ENCODE measurements at regions not wholly inside any gene's neighbourhood (a gene's known extent, or its start where the extent isn't known, plus 50 kb on each side); places are given as distances from the start of the nearest gene placed in this dataset.
"Not testable (repeated sequence)": the region's sequence is repeated elsewhere in the genome, so short reads cannot be mapped to it uniquely, and the experiment has no call there.

DNA sequence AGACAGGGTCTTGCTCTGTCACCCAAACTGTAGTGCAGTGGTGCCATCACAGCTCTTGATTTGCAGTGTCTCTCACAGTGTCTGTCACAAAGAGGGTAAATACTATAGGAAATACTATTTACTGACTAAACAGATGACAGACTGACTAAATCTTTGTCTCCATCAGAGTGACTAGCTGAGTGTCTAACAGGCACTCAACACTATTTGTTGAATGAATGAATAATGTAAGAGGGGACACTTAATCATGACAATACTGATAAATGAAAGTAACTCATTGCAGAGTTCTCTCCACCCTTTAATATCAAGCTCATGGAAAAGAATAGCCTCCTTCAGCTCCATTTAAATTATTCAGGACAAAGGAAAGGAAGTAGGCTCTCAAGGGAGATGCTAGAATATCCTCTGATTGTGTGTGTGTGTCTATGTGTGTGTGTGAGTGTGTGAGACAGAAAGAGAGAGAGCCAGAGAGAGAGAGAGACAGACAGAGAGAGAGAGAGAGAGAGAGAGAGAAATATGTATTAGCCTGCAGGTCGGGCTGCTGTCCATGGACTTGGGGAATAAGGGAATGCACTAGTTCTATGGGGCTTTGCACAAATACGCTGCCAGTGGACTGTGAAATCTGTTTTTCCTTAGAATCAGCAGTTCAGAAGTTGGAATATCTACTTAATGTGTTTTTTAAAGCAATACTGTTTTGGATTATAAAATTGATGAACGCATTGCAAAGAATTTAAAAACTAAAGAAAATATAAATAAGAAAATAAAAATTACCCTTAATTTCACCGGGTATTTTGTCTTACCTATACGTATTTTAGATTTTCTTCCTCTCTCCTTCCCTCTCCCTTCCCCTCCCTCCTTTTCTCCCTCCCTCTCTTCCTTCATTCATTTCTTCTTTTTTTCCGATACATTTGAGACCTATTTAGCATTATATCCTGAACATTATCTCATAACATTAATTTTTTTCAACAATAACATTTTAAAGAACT is 132.9 kb upstream of the LRIG1 start:
- no peak for DNase-seq (ENCODE audit: low read depth)

DNA sequence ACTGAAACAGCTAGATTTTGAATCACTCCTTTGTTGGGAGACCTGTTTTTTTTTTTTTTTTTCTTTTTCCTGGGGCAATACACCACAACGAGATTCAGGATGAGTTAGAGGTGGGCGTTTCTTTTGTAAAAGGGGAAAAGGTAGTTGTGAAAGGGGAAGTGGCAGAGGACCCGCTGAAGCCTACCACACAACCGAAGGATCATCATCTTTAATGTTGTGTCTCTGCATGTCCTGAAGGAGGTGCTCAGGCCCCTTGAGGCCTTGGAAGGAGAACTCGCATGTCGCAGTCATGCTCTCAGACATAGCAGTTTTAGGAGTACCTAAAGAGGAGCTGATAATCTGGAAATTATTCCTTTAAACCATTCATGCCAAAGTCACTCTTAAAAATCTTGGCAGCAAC is 137.9 kb upstream of the LRIG1 start:
- DNase-seq (ENCODE audit: low read depth), result no peak

DNA sequence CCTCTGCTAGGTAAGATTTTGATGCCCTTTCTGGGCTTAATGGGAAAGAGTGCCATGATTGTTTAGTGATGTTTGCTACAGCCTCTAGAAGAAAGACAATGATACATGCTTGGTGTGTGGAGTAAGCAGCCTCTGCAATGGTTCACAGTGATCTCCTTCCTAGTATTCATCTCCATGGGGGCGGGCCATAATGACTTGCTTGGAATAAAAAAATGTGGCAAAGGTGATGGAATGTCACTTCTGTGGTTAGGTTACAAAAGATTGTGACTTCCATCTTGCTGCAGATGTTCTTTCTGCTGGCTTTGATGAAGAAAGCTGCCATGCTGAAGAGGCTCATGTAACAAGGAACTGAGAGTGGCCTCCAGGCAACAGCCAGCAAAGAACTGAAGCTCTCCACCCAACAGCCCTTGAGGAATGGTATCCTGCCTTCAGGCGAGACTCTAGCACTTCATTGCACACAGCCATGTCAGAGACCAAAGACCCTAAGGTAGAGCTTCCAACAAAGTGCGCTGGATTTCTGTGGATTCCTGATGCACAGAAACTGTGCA is 139.1 kb upstream of the LRIG1 start:
- no peak for DNase-seq (ENCODE audit: low read depth)

DNA sequence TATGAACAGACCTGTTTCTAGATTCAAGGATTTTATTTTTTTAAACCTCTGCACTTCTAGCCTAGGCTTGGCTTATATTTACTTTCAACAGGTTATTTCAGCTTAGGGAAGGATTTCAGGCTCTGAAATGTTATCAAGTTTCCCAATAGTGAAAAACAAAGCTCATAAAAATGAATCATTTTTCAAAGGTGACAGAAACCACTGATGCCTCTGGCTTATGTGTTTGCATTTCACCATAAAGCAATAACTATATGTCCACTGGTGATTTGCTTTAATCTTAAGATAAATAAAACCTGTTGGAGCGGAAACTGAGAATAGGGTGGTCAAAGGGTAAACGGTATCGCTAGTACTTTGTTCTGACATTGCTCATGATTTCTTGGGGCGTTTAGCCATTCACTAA is 141.2 kb upstream of the LRIG1 start:
- DNase-seq (ENCODE audit: low read depth), result no peak

DNA sequence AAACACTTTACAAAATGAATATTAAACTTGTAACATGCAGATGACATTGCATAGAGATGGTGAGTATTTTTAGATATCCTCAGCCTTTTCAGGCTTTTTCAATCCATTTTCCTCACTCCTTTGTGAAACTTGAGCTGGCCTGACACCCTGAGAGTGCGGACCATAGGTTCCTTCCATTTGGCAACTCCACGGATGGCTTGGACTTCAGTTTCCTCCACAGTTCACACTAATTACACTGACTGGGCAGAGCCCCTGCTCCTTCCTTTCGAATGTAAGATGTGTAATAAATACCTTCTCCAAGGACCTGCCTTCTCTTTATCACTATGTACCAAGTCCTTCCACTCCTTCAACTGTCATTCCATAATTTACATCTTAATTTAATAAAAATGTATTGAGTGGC is 141.7 kb upstream of the LRIG1 start:
- DNase-seq (ENCODE audit: low read depth), result no peak

DNA sequence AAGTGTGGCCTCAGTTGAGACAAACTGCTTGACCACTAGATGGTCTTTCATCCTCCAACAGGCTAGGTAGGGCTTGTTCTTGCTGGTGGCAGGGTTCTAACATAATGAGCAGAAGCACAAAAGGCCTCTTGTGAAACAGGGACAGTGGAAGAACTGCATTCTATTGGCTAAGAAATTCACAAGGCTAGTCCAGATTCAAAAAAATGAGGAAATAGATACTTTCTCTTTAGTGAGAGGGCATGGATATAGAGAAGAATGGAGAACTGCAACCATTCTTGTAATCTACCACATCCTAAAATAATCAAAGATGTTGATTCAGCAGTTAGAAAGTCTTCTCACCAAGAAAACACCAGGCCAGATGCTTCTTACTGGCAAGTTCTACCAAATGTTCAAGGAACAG is 143.7 kb upstream of the LRIG1 start:
- no peak for DNase-seq (ENCODE audit: low read depth)

DNA sequence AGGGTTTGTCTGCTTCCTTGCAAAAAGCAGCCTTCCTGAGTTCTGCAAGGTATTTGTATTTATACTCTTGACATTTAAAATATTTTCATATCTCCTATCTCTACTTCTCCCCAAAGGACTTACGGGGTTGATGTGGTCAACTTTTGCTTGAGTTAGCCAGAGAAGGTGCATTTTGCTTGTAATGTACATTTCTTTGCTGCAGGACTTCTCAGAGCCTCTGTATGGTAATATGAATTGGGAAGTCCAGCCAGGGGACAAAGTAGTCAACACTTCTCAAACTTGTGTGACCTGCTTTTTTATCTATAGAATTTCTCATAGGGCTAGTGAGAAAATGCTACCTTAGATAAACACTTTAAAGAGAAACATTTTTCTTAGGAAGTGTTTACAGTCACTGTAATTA is 148.2 kb upstream of the LRIG1 start:
- DNase-seq (ENCODE audit: low read depth), result no peak

DNA sequence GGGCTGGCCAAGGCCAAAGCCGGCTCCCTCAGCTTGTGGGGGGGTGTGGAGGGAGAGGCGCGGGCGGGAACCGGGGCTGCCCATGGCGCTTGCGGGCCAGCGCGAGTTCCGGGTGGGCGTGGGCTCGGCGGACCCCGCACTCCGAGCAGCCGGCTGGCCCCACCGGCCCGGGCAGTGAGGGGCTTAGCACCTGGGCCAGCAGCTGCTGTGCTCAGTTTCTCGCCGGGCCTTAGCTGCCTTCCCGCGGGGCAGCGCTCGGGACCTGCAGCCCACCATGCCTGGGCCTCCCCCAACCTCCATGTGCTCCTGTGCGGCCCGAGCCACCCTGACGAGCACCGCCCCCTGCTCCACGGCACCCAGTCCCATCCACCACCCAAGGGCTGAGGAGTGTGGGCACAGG is 150.7 kb upstream of the LRIG1 start:
- DNase-seq (ENCODE audit: low read depth), result not testable (repeated sequence)

DNA sequence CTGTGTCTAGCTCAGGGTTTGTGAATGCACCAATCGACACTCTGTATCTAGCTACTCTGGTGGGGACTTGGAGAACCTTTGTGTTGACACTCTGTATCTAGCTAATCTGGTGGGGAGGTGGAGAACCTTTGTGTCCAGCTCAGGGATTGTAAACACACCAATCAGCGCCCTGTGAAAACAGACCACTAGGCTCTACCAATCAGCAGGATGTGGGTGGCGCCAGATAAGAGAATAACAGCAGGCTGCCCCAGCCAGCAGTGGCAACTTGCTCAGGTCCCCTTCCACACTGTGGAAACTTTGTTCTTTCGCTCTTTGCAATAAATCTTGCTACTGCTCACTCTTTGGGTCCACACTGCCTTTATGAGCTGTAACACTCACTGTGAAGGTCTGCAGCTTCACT is 151.3 kb upstream of the LRIG1 start:
- DNase-seq (ENCODE audit: low read depth), result not testable (repeated sequence)

DNA sequence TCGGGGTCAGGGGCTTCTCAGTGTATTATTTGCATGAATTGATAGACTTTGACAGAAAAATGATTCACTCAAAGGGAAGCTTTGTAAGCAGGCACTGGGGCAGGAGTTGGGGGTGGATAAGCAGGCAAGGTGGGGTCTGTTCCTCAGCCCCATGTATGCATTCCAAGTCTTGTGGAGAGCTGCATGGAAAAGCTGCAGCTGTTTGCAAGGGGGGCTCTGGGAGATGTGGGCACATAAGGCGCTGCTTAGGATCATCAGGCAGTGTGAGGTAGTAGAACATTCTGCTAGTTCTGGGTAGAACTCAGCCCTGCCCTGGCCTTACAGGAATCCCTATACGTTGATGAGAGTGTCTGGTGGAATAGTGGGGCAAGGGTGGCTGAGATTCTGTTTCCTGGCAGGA is 154.2 kb upstream of the LRIG1 start:
- DNase-seq (ENCODE audit: low read depth), result no peak

DNA sequence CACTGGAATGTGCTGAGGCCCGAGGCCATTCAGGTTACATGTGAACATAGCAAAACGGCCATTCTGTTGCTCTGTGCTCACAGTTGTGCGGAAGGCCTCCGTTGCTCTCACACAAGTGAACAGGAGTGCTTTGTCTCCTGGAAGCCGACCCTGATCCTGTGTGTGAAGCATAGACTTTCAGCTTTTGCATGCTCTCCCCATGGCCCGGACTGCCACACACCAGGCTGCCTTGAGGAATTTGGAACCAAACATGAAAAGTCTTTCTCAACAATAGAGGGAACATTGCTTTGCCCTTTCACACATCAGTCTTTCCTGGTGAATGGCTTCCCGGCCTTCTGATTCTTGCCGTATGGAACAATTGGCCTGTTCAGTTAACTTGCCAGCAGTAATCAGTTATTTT is 154.8 kb upstream of the LRIG1 start:
- no peak for DNase-seq (ENCODE audit: low read depth)

DNA sequence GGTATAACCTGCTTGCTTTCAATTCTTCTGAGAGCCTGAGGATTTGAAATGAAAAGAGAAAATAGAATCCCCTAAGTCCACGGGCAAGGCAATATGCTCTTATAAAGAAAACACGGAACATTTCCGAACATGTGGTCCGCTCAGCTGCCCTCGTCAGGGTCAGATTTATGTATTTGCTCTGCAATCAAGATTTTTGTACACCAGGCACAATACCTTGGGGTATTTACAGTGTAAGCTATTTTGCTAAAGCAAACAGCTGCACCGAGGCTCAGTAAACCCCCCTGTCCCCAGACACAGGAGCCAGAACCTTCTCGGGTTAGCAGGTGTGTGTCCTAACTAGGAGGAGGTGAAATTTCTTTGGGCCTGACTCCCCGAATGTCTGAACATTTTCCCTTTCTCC is 155.8 kb upstream of the LRIG1 start:
- DNase-seq (ENCODE audit: low read depth), result no peak

DNA sequence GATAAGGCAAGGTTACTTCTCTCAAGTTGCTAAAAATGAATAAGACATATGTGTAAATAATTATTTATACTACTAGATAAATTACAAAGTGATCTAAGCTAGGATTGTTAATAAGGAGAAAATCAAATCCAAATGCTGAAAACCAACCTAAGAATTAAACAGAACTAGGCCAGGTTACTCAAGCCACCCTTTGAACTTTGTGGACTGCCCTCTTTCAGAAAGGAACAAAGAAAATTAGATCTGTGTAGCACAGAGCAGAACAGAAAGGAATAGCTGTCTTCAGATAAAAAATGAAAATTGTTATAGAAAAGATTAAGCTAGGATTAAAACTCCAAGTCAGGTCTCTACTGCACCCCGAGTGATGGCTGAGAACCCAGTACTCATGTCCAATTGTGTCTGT is 158.2 kb upstream of the LRIG1 start:
- no peak for DNase-seq (ENCODE audit: low read depth)

DNA sequence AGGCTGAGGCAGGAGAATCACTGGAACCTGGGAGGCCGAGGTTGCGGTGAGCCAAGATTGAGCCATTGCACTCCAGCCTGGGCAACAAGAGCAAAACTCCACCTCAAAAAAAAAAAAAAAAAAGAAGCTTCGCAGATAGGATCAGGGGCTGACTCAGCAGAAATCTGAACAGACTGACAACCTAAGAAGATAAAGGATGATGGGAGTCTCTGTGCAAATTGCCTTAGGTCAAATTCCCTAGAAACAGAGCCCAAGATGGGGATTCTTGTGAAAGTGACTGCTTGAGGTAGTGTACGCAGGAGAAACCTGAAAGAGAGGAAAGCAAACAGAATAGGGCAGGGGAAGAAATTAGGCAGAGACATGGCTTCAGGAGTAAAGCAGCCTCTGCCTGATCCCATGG is 160.8 kb upstream of the LRIG1 start:
- no peak for DNase-seq (ENCODE audit: low read depth)

DNA sequence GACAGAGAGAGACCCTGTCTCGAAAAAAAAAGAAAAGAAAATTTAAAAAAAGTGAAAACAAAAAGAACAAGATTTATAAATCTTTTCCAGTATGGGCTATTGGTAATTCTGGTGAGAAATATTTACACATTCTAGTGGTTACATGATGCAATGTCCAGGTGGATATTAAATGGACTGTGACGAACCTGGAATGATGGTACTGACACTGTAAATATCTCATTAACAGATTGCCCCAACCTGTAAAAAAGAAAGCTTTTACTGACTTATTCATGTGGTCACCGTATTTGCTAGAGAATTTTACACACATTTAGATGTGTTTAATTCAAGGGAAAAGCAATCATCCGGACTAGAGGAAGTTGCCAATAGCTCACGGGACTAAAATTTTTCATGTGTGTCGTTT is 162.1 kb upstream of the LRIG1 start:
- no peak for DNase-seq (ENCODE audit: low read depth)

DNA sequence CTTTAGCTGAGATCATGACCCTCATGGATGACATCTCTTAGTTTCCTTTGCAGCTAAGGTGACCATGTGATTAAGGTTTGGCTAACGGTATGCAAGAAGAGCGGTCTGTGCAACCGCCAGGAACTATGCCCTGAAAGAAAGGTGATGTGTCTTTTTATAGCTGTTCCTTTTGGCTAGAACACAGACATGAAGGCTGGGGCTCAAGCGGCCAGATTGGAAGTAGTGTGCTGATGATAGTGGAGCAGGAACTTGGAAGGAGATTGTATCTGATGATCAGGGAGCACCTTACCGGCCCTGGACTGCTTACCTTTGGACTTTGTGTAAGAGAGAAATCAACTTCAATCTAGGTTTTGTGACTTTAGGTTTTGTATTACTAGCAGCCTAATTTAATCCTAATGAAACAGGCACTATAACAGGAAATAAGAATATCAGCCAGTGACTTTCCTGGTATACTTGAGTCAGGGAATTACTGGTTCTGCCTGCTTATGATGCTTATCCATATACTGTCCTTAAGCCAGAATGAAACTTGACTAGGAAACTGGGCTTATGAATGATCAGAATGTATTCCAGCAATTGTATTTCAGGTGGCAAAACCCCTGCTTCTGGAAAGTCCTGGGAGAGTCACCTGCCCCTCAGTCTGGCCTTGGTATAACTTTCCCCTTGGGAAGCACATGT is 164.3 kb upstream of the LRIG1 start:
- no peak for DNase-seq (ENCODE audit: low read depth)

DNA sequence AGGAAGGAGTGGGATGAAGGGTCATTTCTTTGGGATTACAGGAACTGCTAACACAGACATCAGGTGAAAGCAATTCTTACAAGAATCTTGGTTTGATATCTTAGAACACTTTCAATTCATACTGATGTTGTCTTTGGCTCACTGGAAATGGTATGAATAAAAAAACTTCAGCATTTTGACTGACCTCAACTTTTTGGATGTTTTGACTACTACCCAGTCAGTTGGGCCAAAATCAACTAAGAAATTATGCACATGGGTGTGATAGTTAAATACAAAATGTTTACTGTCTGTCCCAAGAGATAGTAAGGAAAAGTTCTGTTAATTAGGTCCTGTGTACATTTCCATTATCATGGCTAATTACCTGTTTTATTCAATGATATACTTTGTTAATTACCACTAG is 165.5 kb upstream of the LRIG1 start:
- DNase-seq (ENCODE audit: low read depth), result no peak

DNA sequence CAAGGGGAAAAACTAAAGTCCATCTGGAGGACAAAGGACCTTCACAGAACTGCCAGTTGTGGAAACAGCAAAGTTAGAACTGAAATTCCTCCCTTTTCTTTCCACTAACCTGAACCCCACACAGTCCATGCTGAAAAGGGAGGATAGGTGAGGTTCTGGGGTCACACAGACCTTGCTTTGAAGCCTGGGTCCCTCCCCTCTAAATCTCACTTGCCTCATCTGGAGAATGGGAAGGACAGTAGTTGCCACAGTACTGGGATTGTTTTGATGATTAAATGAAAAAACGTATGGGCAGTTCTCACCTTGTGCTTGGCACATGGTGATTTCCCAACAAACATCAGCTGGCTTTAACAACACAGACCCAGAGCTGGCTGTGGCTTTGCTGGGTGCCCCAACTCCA is 166.4 kb upstream of the LRIG1 start:
- no peak for DNase-seq (ENCODE audit: low read depth)

DNA sequence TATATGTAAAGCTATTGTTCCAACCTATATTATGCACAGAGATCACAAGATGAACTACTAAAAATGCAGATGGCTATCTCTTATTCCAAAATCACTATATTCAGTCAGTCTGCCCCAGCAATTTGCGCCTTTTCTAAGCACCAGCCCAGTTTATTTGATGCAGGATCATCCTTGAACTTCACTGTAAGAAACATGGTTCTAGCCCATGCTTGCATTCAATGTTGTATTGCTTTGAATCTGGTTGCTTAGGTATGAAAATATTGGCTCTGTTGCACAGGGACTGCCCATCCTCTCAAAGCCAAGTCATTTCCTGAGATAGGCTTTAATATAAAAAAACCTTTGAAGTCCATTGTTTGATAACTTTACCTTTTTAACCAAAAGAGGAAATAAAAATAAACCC is 170.5 kb upstream of the LRIG1 start:
- DNase-seq (ENCODE audit: low read depth), result no peak

DNA sequence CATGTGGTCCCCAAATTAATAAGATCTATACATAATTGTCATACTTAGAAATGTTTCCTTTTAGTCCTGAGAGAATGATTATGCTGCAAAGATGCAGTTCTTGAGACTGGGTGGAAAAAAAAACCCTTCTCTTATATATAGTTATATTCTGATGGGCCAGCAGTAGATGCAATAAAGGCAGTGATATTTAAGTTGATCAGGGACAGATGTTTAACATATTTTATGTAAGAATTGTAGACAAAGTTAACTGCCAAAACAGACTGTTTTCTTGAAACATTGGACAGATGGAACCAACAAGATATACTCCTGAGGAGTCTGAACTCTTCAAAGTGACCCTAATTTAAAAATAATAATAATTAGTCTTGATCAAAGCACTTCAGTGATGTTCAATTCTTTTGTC is 172.0 kb upstream of the LRIG1 start:
- no peak for DNase-seq (ENCODE audit: low read depth)

DNA sequence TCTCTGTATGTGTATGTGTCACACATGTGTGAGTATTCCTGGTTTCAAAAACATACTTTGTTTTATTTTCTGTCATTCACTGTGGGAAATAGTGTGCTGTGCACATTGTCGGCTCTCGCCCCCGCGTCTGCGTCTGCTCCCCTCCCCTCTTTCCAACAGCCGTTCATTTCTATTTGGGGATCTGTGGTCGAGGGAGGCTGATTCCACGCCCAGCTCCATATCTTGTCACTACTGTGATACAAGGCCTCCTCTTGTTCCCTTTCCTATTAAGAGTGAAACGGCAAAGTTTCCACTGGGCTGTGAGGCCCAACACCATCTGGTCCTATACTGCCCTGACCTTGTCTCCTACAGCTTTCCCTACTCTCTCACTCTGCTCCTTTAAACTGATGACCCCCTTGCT is 172.5 kb upstream of the LRIG1 start:
- DNase-seq (ENCODE audit: low read depth), result no peak

DNA sequence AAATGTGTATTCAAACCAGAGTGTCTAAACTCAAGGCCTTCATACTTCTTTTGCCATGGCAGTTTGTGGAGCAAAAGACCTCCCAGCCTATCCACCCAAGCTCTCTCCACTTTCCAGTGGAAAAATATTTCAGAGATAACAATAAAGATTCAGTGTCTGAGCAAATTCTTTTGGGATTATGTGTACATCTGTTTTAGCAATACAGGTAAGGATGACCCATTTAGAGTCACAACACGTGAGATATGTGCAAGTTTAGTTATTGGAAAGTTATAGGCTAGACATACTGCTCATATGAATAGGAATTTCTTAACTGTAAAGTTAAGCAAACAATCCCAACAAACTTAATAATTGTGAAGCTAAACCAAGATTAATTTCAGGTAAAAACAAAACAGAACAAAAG is 174.5 kb upstream of the LRIG1 start:
- DNase-seq (ENCODE audit: low read depth), result no peak

DNA sequence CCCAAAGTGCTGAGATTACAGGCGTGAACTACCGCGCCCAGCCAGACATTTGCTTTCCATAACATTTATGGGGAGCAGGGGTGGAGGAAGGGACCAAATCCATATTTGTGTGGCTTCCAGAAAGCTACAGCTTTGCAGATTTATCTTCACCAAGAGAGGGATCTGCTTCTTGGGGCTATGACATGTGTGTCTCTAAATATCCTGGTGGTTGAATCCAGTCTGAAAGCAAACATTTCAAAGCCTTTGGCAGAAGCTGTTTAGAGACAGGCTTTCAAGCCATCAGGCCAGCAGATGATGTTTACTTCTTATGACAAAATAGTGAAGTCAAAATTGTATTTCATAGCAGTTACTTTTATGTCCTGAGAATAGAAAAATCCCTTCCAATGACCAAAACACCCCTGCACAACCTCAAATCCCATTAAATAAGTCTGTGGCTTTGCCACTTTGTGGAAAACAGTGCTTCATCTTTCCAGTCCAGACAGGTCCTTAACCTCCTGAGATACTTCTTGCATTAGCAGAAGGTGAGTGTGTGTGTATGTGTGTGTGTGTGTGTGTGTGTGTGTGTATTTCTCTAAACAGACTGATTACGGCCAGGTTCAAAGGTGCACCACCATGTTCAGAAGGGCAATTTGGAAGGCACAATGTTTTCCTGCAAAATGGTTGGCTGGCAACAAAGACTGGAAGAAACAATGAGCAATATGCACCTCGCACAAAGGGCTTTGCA is 191.4 kb upstream of the LRIG1 start:
- DNase-seq (ENCODE audit: low read depth), result no peak

Data from stimulated activated CD8-positive, alpha-beta memory T cell treated with anti-CD3 and anti-CD28 coated beads, Interleukin-15, amount 100 ng/mL, for 24 hours (primary cell).